Lung (tissue), 11 donors: ENCODE measurements at regions not wholly inside any gene's neighbourhood (a gene's known extent, or its start where the extent isn't known, plus 50 kb on each side); places are given as distances from the start of the nearest gene placed in this dataset.
A peak's percentile ranks its signal among the peaks of the same experiment; 100 is the strongest.

Source experiments
- ATAC-seq: fragments of 200-7000 bp; cut with Tn5 transposase; one replicate; pipeline ENCODE4 v1.9.1; 2020; ENCODE audit warnings: moderate number of reproducible peaks; ENCODE audit not compliant: insufficient read depth, low FRiP score
- DNase-seq, 3 donors: peaks; one replicate each; pipeline ENCODE4 v3.0.0-alpha.2; 2013 to 2017
- H3K27ac ChIP-seq, 2 donors: one replicate each; pipeline ENCODE4 v1.5.1; 2013; ENCODE audit warnings: mild to moderate bottlenecking in 2 of 2, moderate library complexity in 2 of 2, control low read depth in 1 of 2, inconsistent platforms in 1 of 2, low read depth in 1 of 2, low read length in 1 of 2
- H3K27me3 ChIP-seq, 3 donors: one replicate each; pipeline ENCODE4 v1.5.1; 2013; ENCODE audit warnings: low read length in 2 of 3; ENCODE audit not compliant: control insufficient read depth in 3 of 3, insufficient read depth in 3 of 3
- H3K36me3 ChIP-seq, 4 donors: one replicate each; pipeline ENCODE4 v1.5.1; 2013; ENCODE audit warnings: low read length in 4 of 4, mild to moderate bottlenecking in 1 of 4, moderate library complexity in 1 of 4; ENCODE audit not compliant: control insufficient read depth in 4 of 4, insufficient read depth in 4 of 4
- H3K4me1 ChIP-seq, 5 donors: one replicate each; pipeline ENCODE4 v1.5.1; 2013; ENCODE audit warnings: low read length in 5 of 5, mild to moderate bottlenecking in 2 of 5, moderate library complexity in 1 of 5; ENCODE audit not compliant: control insufficient read depth in 5 of 5, insufficient read depth in 5 of 5
- H3K4me3 ChIP-seq: one replicate; pipeline ENCODE4 v1.5.1; 2013; ENCODE audit warnings: mild to moderate bottlenecking, control low read depth, moderate library complexity
- H3K9ac ChIP-seq, 2 donors: one replicate each; pipeline ENCODE4 v1.5.1; 2013; ENCODE audit warnings: low read length in 2 of 2, control low read depth in 1 of 2; ENCODE audit not compliant: insufficient read depth in 1 of 2
- H3K9me3 ChIP-seq, 4 donors: one replicate each; pipeline ENCODE4 v1.5.1; 2013; ENCODE audit warnings: low read length in 3 of 4, mild to moderate bottlenecking in 1 of 4, moderate library complexity in 1 of 4; ENCODE audit not compliant: control insufficient read depth in 4 of 4, insufficient read depth in 3 of 4
- CTCF ChIP-seq: IDR thresholded peaks from 2 replicates; pipeline ENCODE4 v1.5.1; 2012; ENCODE audit warnings: mild to moderate bottlenecking; ENCODE audit errors: control extremely low read depth, extremely low read depth
- WGBS, 2 donors: extraction: QIAGEN DNeasy Blood & Tissue Kit; methylation state at CpG; one replicate each; pipeline ENCODE4 v1.1.7; 2013; 5-methylcytosine and 5-hydroxymethylcytosine counted together
- donor health status: control.
- donor health status: control.
- donor health status: Bipolar disorder and iron deficiency.
- donor health status: healthy.
- donor health status: DM: yes; HTN: yes; CAD: no.

- Histone ChIP-seq H3K4me1 (peaks cover 0 to 17% (median 0%) of the 10 kb centered on the region in 5 donors), H3K27ac (no peak overlapping the region), H3K36me3 (no peaks in the 10 kb centered on the region), H3K27me3 (no peaks in the 10 kb centered on the region), H3K9me3 (no peaks in the 10 kb centered on the region), H3K9ac (no peak overlapping the region), H3K4me3 (no peak overlapping the region)
- 85 to 93% methylated on average over 11 of the region's 11 CpGs for WGBS, 2 donors
- peak in 1 of 3 donors; percentile 16 for DNase-seq
- no peak for ATAC-seq
- TF ChIP-seq CTCF, result no peak
Observed at GRCh38 chr1:82215056-82215852, 414.5 kb downstream of the ADGRL2 start.

DNA sequence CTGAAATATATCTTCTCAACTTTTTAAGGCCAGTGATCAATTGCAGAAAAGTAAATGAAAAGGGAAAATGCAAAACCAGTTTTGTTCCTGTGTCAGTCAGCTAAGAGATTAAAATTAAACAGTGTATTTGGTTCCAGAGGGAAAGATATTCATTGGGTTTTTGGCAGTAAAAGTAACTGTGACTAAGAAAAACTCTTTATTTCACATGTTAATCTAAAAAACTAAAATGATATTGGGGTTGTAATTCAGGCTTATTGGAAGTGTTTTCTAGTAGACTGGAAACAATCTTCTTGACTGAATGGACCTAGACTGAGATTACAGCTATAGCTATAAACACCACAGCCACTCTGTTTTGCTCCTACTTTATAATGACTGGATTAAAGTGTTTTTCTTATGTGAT lies 413.9 kb downstream of the ADGRL2 start:
- DNase-seq, result no peak
- no peak for ATAC-seq
- no peak overlapping the region for H3K9ac ChIP-seq
- no peak overlapping the region for H3K27ac ChIP-seq
- H3K4me3 ChIP-seq, result no peak overlapping the region
- TF ChIP-seq CTCF, result no peak
- H3K36me3 ChIP-seq, result no peaks in the 10 kb centered on the region
- H3K9me3 ChIP-seq, result no peaks in the 10 kb centered on the region
- peaks cover 0 to 17% (median 0%) of the 10 kb centered on the region in 5 donors for H3K4me1 ChIP-seq
- no peaks in the 10 kb centered on the region for H3K27me3 ChIP-seq

GRCh38 chr1:82197606-82198005 lies 396.9 kb downstream of the ADGRL2 start:
- Histone ChIP-seq H3K9me3 (no peaks in the 10 kb centered on the region), H3K4me1 (no peaks in the 10 kb centered on the region), H3K4me3 (no peak overlapping the region), H3K27me3 (no peaks in the 10 kb centered on the region), H3K36me3 (no peaks in the 10 kb centered on the region), H3K9ac (no peak overlapping the region), H3K27ac (no peak overlapping the region)
- 82 to 86% methylated on average over 3 of the region's 3 CpGs for WGBS, 2 donors
- ATAC-seq, result no peak
- TF ChIP-seq CTCF, result no peak
- DNase-seq, result no peak

DNA sequence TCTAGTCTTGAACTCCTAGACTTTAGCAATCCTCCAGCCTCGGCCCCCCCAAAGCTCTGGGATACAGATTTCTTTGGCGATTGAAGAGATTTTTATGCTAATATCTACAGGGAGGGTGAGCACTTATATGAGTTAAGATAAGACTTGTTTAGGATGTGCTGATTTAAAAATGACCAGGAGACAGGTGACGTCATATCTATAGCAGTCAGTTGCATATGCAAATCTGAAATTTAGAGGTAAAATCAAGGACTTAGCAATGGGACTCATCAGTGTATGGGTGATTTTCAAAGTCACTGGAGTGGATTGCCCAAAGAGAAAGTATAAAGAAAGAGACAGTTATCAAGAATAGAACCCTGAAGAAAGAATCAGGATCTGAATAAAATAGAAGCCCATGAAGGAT lies 394.5 kb downstream of the ADGRL2 start:
- Histone ChIP-seq H3K4me1 (no peaks in the 10 kb centered on the region), H3K9ac (no peak overlapping the region), H3K36me3 (no peaks in the 10 kb centered on the region), H3K9me3 (no peaks in the 10 kb centered on the region), H3K27me3 (no peaks in the 10 kb centered on the region), H3K27ac (no peak overlapping the region), H3K4me3 (no peak overlapping the region)
- WGBS, 2 donors, result 91 to 94% methylated on average over 3 of the region's 3 CpGs
- TF ChIP-seq CTCF, result no peak
- ATAC-seq (no peak), DNase-seq (no peak)
